Fibroblast of skin of right quadriceps (primary cell): ENCODE measurements at regions not wholly inside any gene's neighbourhood (a gene's known extent, or its start where the extent isn't known, plus 50 kb on each side); places are given as distances from the start of the nearest gene placed in this dataset.

Experiments
- DNase-seq: peaks from one replicate; pipeline ENCODE4 v3.0.0-alpha.2; 2013

- DNase-seq = peak; percentile 27
Measured at GRCh38 chr12:60052483-60052882, 456.7 kb downstream of the SLC16A7 start.

GRCh38 chr12:60059180-60059579 lies 463.4 kb downstream of the SLC16A7 start:
- DNase-seq = no peak

GRCh38 chr12:60066655-60067054 lies 470.8 kb downstream of the SLC16A7 start:
- no peak for DNase-seq

DNA sequence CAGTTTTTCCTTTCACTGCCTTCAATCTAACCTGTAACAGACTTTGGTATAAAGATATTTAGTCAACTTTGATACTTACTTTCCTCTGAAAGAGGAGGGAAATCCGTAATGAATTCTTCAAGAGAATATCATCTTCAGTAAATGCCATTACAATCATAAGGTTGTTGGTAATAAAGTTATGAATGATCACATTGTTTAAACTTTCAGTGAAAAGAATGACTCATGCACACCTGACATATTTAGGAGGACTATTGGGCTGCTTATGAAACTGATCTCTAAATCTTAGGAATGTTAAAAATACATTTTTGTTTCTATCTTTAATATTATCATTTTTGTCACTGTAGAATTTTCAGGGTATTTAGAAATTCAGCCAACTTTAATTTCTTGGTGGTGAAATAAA lies 474.7 kb downstream of the SLC16A7 start:
- no peak for DNase-seq

- no peak for DNase-seq
Measured at GRCh38 chr12:60071759-60072191, 475.9 kb downstream of the SLC16A7 start.

GRCh38 chr12:60072911-60073310 lies 477.1 kb downstream of the SLC16A7 start:
- DNase-seq = peak; percentile 91

- no peak for DNase-seq
Measured at GRCh38 chr12:60075091-60075490, 479.3 kb downstream of the SLC16A7 start.

GRCh38 chr12:60078026-60078425 lies 482.2 kb downstream of the SLC16A7 start:
- DNase-seq = peak; percentile 79

DNA sequence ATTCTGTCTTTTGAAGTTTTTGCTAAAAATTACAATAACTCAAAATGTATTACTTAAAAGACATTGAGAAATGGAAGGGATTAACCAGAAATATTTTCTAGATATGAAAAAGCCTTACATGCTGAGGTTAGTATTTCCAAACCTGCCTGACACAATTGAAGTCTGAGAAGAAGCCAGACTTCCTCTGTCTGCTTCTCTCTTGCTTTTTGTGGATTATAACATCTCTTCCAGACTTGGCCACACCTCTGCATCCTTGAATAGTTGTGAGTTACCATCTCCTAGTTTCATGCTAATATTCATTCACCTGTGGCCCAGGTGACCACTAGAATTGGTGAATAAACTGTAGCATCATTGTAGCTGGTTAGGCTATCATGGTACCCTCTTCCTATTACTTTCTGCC lies 497.6 kb downstream of the SLC16A7 start:
- DNase-seq = no peak

GRCh38 chr12:60094436-60094835 lies 498.6 kb downstream of the SLC16A7 start:
- DNase-seq = no peak

DNA sequence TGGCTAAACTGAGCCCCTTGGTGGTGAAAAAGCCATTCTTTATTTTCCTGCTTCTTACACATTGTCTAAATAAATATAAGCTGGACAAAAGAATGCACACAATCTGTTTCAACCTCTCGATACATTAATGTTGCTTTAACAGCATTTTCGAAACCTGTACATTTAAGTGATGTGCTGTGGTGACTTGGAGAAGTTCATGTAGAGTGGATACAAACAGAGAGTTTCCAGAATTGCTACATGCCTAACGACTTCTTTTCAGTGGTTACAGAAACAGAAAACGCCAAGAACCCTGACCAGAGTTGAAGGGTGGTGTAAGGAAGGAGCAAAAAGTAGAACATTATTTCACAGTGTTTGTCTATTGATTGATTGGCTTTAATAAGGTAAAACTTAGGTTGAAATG lies 500.9 kb downstream of the SLC16A7 start:
- no peak for DNase-seq

- no peak for DNase-seq
Measured at GRCh38 chr12:60100160-60100559, 504.3 kb downstream of the SLC16A7 start.

DNA sequence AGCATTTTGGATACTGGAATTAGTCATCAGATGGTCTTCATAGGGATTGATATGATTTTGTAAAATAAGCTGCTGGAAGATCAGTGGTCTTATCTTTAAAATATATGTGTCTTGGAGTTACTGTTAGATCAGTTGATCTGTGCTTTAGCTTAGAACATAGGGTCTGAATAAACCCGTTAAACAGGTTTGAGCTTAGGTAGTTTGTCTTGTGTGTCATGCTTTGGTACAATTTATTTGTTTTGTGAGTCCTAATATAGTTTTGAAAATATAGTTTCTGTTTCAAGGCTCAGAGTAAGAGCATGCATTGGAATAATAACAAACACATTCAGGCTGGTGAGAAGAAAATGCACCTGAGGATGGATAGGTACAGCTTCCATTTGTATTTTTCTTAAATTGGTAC lies 505.0 kb downstream of the SLC16A7 start:
- no peak for DNase-seq

DNA sequence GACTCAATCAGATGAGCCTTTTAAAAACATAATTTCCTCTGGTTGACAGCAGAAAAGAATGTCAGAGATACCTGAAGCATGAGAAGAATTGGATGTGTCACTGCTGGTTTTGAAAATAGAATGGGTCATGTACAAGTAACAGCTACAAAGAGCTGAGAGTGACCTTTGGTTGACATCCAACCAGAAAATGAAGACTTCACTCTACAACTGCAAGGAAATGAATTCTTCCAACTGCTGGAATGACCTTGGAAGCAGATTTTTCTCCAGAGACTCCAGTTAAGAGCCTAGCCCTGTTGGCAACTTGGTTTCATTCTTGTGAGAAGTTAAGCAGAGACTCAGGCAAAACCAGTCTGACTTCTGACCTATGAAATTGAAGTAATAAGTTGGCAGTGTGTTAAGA lies 505.9 kb downstream of the SLC16A7 start:
- DNase-seq = peak; percentile 81

GRCh38 chr12:60106214-60106613 lies 510.4 kb downstream of the SLC16A7 start:
- DNase-seq = peak; percentile 39

- no peak for DNase-seq
Measured at GRCh38 chr12:60107992-60108391, 512.2 kb downstream of the SLC16A7 start.

GRCh38 chr12:60112063-60112462 lies 516.2 kb downstream of the SLC16A7 start:
- DNase-seq = no peak

DNA sequence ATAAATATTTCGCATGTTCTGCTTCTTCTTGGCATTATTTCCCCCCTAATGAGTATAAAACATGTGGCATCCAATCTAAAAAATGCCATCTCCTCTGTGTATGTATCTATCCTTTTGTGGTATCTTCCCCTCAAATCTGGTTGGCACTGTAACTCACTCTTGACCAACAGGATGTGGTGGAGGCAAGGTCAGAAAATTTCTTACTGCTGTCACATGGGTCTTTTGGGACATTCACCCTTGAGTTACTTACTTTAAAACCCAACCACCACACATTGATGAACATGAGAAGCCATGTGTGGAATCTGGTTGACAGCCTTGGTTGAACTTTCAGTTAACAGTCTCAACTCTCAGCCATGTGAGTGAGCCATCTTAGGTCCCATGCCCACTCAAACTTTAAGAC lies 516.9 kb downstream of the SLC16A7 start:
- DNase-seq = no peak

GRCh38 chr12:60114169-60114568 lies 518.3 kb downstream of the SLC16A7 start:
- DNase-seq = no peak

DNA sequence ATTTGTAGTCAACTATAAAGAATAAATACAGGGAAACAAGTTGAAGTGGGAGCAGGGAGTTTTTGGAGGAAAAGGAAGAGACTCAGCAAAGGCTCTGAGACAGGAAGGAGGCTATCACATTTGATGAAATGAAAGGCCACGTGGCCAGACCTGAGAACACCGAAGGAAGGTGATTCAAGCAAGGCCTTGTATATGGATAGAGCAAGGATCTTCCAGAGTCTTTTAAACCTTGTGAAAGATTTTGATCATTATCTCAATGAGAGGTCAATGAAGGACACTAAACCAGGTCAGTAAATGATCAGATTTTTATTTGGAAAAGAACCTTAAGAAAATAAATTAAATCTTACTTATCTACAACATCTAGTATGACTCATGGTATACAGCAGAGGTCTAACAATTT lies 523.5 kb downstream of the SLC16A7 start:
- DNase-seq = no peak

DNA sequence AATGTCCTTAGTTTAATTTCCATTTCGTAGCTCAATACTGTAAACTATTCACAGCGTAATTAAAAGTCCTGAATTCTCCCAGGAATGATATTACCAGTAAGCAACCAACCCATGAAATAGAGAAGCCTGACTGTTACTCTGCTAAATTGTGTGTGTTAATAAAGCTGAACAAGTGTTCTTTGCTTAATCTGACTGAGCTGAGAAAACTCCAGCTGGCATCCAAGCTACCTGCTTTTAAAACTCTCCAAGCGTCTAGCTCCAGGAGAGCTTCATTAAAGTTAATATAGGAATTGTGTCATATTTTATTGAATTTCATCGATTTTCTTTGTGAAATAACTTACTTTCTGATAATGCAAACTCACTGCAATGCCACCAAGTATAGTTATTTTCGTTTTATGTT lies 524.4 kb downstream of the SLC16A7 start:
- DNase-seq = no peak

GRCh38 chr12:60123557-60123956 lies 527.7 kb downstream of the SLC16A7 start:
- DNase-seq = peak; percentile 74

DNA sequence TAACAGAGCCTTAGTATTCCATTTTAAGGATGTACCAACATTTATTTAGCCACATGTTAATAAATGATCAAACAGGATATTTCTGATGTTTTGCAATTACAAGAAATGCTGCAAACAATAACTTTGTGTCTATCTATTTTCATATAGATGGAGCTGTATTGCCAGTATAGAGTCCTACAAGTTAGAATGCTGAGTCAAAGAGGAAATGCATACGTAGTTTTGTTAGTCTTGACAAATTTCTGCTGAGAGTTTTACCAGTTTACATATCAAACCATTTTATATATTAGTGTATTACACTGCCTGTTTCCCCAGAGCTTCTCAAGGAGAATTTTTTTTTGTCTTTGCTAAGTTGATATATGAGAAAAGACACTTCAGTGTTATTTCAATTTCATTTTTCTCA lies 541.7 kb downstream of the SLC16A7 start:
- no peak for DNase-seq

GRCh38 chr12:60138526-60138925 lies 542.7 kb downstream of the SLC16A7 start:
- no peak for DNase-seq

DNA sequence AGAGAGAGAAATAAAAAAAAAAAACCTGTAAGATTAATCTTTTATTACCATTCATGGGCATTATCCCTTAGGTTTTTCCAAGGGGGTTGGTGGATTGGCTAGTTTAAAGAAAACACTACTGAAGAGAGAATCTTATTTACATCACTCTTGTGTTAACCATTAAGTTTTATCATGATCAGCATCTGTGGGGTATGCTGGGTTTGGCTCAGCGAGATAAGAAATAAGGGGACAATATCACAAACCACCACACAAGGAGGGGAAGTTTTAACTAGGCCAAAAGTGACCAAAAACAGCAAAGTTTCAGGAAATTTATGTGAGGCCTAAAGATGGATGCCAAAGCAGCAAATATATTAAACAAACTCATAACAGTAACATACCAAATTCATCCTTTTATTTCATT lies 548.6 kb downstream of the SLC16A7 start:
- no peak for DNase-seq

DNA sequence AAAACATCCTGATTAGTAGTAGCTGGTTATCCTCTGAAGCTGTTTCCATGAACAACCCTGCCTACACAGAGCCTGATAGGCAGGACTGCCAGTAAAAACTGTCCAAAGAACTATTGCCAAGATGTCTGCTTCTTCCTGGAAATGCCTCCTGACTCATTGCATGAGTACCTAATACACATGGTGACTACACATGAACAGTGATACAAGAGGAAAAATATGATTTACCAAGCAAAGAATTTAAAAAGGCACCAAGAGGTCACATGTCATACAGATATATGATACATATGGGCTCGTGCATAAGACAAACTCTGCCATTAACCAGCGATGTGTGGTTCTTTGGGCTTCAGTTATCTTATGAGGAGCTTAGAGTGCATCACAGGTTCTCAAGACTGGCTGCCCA lies 552.3 kb downstream of the SLC16A7 start:
- DNase-seq = peak; percentile 97
